Neural cell (in vitro differentiated cells): ENCODE measurements at regions not wholly inside any gene's neighbourhood (a gene's known extent, or its start where the extent isn't known, plus 50 kb on each side); places are given as distances from the start of the nearest gene placed in this dataset.

Source experiments
- H2AFZ ChIP-seq: fragments of 200-600, 300-800 bp; sonication (generic), shearing (Covaris generic); 2 replicates; pipeline ENCODE4 v1.6.0; 2014; ENCODE audit warnings: low read depth, mild to moderate bottlenecking, antibody characterized with exemption, low read length, moderate library complexity
- H3F3A ChIP-seq: fragments of 200-600 bp; shearing (Covaris generic); 2 replicates; pipeline ENCODE4 v1.6.1; 2016; ENCODE audit warnings: mild to moderate bottlenecking, moderate library complexity, mixed read lengths, antibody characterized with exemption, low read length; ENCODE audit not compliant: insufficient read depth, poor library complexity, severe bottlenecking
- H3K27ac ChIP-seq: fragments of 200-600, 300-800 bp; sonication (generic), shearing (Covaris generic); 2 replicates; pipeline ENCODE4 v1.5.1; 2014; ENCODE audit warnings: mild to moderate bottlenecking, low read length, moderate library complexity
- H3K27me3 ChIP-seq: fragments of 300-800, 200-600 bp; sonication (generic), shearing (Covaris generic); 2 replicates; pipeline ENCODE4 v1.6.0; 2014; ENCODE audit warnings: mild to moderate bottlenecking, low read depth, low read length, moderate library complexity; ENCODE audit not compliant: insufficient read depth
- H3K36me3 ChIP-seq: fragments of 300-800, 200-600 bp; sonication (generic), shearing (Covaris generic); 2 replicates; pipeline ENCODE4 v1.5.1; 2014; ENCODE audit warnings: mild to moderate bottlenecking, antibody characterized with exemption, low read length, moderate library complexity; ENCODE audit not compliant: insufficient read depth
- H3K4me2 ChIP-seq: fragments of 300-800, 200-600 bp; sonication (generic), shearing (Covaris generic); 2 replicates; pipeline ENCODE4 v1.6.0; 2014; ENCODE audit warnings: mild to moderate bottlenecking, low read length
- H3K4me3 ChIP-seq: fragments of 300-800, 200-600 bp; sonication (generic), shearing (Covaris generic); 2 replicates; pipeline ENCODE4 v1.5.1; 2014; ENCODE audit warnings: mild to moderate bottlenecking, low read length, moderate library complexity
- H3K79me2 ChIP-seq: fragments of 200-600 bp; shearing (Covaris generic); replicated peaks from 2 replicates; pipeline ENCODE4 v1.6.0; 2014; ENCODE audit warnings: mild to moderate bottlenecking, low read length, moderate library complexity; ENCODE audit not compliant: insufficient read depth
- H3K9ac ChIP-seq: fragments of 300-800, 200-600 bp; sonication (generic), shearing (Covaris generic); 2 replicates; pipeline ENCODE4 v1.6.1; 2016; ENCODE audit warnings: mild to moderate bottlenecking, low read length, mixed read lengths
- H3K9me2 ChIP-seq: fragments of 200-600 bp; shearing (Covaris generic); 2 replicates; pipeline ENCODE4 v1.6.1; 2016; ENCODE audit warnings: mild to moderate bottlenecking, low read length, mixed read lengths; ENCODE audit not compliant: insufficient read depth
- H3K9me3 ChIP-seq: fragments of 200-600, 300-800 bp; sonication (generic), shearing (Covaris generic); 2 replicates; pipeline ENCODE4 v1.6.1; 2016; ENCODE audit warnings: mild to moderate bottlenecking, mixed run types, low read length, moderate library complexity, mixed read lengths
- H4K20me1 ChIP-seq: fragments of 200-600 bp; shearing (Covaris generic); 2 replicates; pipeline ENCODE4 v1.6.1; 2016; ENCODE audit warnings: mild to moderate bottlenecking, mixed run types; ENCODE audit not compliant: insufficient read depth
- CTCF ChIP-seq: fragments of 450-650 bp; IDR thresholded peaks from 2 replicates; pipeline ENCODE4 v1.5.1; 2014; ENCODE audit warnings: antibody characterized with exemption, mild to moderate bottlenecking, moderate library complexity; ENCODE audit not compliant: poor library complexity, severe bottlenecking
- EP300 ChIP-seq: fragments of 450-650 bp; conservative IDR thresholded peaks from 2 replicates; pipeline ENCODE4 v1.6.1; 2014; ENCODE audit warnings: antibody characterized with exemption, mild to moderate bottlenecking, moderate library complexity; ENCODE audit not compliant: poor library complexity, severe bottlenecking
- EZH2 ChIP-seq: fragments of 200-600, 300-800 bp; shearing (Covaris generic), sonication (generic); IDR thresholded peaks from 2 replicates; pipeline ENCODE4 v1.6.1; 2014; ENCODE audit warnings: antibody characterized with exemption, low read length, borderline replicate concordance, mild to moderate bottlenecking; ENCODE audit not compliant: insufficient read depth, poor library complexity, severe bottlenecking
- MXI1 ChIP-seq: fragments of 450-650 bp; conservative IDR thresholded peaks from 2 replicates; pipeline ENCODE4 v1.6.1; 2014; ENCODE audit warnings: antibody characterized with exemption, mild to moderate bottlenecking; ENCODE audit not compliant: poor library complexity, severe bottlenecking
- POLR2AphosphoS5 ChIP-seq: IDR thresholded peaks from 2 replicates; pipeline ENCODE4 v1.6.1; 2012
- RAD21 ChIP-seq: fragments of 450-650 bp; conservative IDR thresholded peaks from 2 replicates; pipeline ENCODE4 v1.6.1; 2014; ENCODE audit warnings: antibody characterized with exemption, mild to moderate bottlenecking, moderate library complexity
- SMC3 ChIP-seq: fragments of 450-650 bp; conservative IDR thresholded peaks from 2 replicates; pipeline ENCODE4 v1.6.1; 2014; ENCODE audit warnings: antibody characterized with exemption, mild to moderate bottlenecking, moderate library complexity; ENCODE audit not compliant: poor library complexity
- TAF1 ChIP-seq: IDR thresholded peaks from 2 replicates; pipeline ENCODE4 v1.6.1; 2012; ENCODE audit warnings: low read depth
- TF ChIP-seq, protein P1 (sequence below): IDR thresholded peaks from 2 replicates; pipeline ENCODE4 v1.6.1; 2012; ENCODE audit warnings: borderline replicate concordance

DNA sequence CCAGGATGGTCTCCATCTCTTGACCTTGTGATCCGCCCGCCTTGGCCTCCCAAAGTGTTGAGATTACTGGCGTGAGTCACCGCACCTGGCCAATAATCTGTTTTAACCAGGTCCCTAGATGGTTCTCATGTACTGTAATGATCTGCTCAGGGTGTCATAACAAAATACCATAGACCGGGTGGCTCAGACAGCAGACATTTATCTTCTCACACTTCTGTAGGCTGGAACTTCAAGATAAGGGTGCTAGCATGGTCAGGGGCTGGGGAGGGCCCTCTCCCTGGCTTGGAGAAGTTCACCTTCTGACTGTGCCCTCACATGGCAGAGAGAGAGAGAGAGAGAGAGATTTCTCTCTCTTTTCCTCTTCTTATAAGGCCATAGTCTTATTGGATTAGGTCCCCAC lies 279.4 kb upstream of the LYZL1 start:
- H2AFZ ChIP-seq, result no peak overlapping the region
- H3K4me2 ChIP-seq, result no peak overlapping the region
- no peak overlapping the region for H3K9ac ChIP-seq
- TF ChIP-seq POLR2AphosphoS5, result no peak
- no peak for TF ChIP-seq EZH2
- TF ChIP-seq, protein P1, sequence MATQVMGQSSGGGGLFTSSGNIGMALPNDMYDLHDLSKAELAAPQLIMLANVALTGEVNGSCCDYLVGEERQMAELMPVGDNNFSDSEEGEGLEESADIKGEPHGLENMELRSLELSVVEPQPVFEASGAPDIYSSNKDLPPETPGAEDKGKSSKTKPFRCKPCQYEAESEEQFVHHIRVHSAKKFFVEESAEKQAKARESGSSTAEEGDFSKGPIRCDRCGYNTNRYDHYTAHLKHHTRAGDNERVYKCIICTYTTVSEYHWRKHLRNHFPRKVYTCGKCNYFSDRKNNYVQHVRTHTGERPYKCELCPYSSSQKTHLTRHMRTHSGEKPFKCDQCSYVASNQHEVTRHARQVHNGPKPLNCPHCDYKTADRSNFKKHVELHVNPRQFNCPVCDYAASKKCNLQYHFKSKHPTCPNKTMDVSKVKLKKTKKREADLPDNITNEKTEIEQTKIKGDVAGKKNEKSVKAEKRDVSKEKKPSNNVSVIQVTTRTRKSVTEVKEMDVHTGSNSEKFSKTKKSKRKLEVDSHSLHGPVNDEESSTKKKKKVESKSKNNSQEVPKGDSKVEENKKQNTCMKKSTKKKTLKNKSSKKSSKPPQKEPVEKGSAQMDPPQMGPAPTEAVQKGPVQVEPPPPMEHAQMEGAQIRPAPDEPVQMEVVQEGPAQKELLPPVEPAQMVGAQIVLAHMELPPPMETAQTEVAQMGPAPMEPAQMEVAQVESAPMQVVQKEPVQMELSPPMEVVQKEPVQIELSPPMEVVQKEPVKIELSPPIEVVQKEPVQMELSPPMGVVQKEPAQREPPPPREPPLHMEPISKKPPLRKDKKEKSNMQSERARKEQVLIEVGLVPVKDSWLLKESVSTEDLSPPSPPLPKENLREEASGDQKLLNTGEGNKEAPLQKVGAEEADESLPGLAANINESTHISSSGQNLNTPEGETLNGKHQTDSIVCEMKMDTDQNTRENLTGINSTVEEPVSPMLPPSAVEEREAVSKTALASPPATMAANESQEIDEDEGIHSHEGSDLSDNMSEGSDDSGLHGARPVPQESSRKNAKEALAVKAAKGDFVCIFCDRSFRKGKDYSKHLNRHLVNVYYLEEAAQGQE, result no peak
- TF ChIP-seq CTCF, result no peak
- no peak for TF ChIP-seq RAD21
- no peaks in the 10 kb centered on the region for H3K36me3 ChIP-seq
- H3K27ac ChIP-seq, result no peak overlapping the region
- no peaks in the 10 kb centered on the region for H3F3A ChIP-seq
- H3K9me2 ChIP-seq, result no peaks in the 10 kb centered on the region
- no peaks in the 10 kb centered on the region for H4K20me1 ChIP-seq
- no peak overlapping the region for H3K4me3 ChIP-seq
- H3K9me3 ChIP-seq, result no peaks in the 10 kb centered on the region
- no peaks in the 10 kb centered on the region for H3K27me3 ChIP-seq
- H3K79me2 ChIP-seq, result no peaks in the 10 kb centered on the region

DNA sequence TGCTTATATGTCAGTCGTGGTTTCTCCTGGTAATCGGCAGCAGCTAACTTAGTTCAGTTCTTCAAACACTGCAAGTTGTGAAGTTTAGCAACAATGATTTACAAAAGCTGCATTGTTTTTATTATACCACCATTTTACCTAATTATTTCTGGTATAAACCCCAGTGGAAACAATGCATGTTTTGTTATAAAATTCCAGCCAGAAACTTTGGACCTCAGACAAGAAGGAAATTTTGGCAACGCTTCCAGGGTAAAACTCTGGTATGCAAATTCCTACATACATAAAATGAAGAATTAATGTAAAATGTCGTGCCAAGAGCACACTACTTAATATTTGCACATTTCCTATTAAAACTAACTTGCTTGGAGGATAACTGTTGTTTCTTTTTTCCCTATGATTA lies 277.4 kb upstream of the LYZL1 start:
- Histone ChIP-seq H3F3A (no peaks in the 10 kb centered on the region), H3K9ac (no peak overlapping the region), H3K79me2 (no peaks in the 10 kb centered on the region), H3K4me2 (no peak overlapping the region), H2AFZ (no peak overlapping the region), H3K9me2 (no peaks in the 10 kb centered on the region), H3K36me3 (no peaks in the 10 kb centered on the region), H3K4me3 (no peak overlapping the region), H3K9me3 (no peaks in the 10 kb centered on the region), H4K20me1 (no peaks in the 10 kb centered on the region), H3K27me3 (no peaks in the 10 kb centered on the region), H3K27ac (no peak overlapping the region)
- TF ChIP-seq RAD21 (no peak), MXI1 (no peak), CTCF (no peak), POLR2AphosphoS5 (no peak), EZH2 (no peak), TAF1 (no peak), EP300 (no peak), SMC3 (no peak)
- TF ChIP-seq, protein P1, result no peak
